NCI-H446 (cell line): ENCODE measurements at regions not wholly inside any gene's neighbourhood (a gene's known extent, or its start where the extent isn't known, plus 50 kb on each side); places are given as distances from the start of the nearest gene placed in this dataset.
"Not testable (repeated sequence)": the region's sequence is repeated elsewhere in the genome, so short reads cannot be mapped to it uniquely, and the experiment has no call there.

Experiments used
- DNase-seq, 2 experiments: peaks; one replicate each; lab custom pipeline; 2025; lab: John Stamatoyannopoulos, UW

DNA sequence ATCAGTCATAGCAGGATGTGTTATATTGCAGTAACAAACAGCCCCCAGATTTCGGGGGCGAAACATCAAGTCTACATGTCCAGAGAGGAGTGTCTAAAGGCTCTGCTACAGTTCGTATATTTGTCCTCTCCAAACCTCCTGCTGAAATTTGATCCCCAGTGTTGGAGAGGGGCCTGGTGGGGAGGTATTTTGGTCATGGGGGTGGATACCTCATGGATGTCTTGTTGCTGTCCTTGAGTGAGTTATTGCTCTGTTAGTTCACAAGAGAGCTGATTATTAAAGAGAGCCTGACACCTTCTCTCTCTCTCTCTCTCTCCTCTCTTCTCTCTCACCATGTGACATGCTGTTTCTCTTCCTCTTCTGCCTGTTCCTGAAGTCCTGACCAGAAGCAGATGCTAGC lies 343.7 kb downstream of the TCERG1L start:
- DNase-seq = no peak

DNA sequence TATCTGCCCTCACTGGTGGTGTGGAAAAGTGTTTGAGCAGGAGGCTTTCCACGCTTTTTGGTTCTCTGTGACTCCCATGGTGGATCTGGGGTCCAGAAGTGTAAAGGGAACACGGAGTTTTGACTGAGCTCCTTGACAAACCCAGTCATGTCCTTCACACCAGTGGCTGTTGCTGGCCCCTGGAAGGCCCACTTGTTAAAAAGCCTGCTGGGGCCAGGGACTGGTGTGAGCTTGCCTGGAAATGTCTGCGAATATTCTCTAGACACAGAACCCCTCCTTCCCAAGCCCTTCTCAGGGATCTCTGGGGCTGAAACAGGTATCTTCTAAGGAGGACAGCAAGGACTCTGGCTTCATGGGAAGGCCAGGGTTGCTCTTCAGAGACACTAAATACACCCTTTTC lies 343.0 kb downstream of the TCERG1L start:
- DNase-seq = no peak

DNA sequence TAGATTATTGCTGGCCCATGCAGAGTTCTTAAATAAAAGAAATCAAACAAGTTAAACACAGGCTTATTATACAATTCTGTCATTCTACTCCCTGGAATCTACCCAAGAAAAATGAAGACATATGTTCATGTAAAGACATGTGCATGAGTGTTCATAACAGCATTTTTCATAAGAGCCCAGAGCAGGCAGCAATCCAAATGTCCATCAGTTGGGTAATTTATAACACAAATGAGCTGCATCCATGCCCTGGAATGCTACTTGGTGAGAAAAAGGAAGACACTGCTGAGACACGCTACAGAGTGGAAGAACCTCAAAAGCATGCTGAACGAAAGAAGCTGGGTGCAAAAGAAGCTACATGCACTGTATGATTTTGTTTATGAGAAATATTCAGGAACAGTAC lies 342.6 kb downstream of the TCERG1L start:
- DNase-seq = no peak

DNA sequence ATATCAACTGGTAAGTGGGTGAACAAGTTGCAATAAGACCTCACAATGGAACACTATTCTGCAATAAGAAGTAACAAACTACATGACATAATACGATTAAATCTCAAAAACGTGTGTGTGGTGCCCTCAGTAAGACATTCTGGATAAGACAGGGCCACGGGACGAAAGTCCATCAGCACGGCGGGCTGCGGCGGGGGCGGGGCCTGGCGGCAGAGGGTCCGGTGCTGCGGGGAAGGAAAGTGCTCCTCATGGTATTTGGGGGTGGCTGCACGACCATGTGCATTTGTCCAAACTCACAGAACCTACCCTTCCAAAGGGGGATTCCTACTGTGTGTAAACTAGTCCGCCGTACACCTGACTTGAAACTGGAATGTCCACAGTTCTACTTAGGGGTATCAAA lies 341.8 kb downstream of the TCERG1L start:
- no peak for DNase-seq

DNA sequence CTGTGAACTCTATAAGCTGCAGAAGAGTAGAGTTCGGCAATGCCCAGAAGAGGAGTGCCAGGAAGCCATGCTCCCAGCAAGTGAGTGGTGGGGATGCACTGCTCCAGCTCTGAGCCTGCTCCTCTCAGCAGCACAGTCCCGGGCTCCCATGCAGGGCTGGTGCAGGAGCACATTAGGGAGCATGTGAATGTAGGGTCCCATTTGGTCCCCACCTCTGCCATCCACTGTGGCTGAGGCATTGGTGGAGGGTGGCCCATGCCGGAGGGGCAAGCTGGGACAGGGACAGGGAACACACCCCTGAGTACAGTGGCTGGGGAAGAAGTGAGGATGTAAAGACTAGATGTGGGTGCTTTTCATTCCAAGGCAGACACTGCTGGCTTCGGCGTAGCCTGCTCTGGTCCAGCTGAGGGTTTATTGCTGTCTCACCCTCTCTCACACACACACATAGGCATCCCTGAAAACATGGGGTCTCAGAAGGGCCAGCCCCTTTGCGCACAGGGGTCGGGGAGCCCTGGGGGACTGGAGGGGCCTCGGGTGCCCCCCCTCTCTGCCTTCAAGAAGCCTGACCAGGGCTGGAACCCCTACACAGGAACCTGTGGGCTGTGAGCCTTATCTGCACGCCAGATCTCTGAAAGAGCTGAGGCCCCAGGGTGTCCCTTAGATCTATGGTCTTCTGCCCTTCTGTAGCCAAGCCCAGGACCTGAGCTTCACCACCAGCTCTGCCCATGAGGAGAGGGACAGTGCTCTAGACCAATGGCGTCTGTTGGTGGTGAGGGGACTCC lies 341.0 kb downstream of the TCERG1L start:
- DNase-seq = no peak

DNA sequence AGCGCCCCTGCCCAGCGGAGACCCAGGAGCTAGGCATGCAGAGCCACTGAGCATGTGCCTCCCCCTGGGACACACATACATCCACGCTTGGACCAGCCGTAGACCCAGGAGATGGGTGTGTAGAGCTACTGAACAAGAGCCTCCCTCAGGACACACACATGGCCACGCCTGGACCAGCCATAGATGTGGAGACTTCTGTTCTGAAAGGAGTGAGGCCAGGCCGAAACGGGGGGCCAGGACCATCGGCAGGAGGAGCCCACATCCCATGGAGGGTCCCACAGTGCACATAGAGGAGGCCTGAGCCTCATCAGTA lies 340.4 kb downstream of the TCERG1L start:
- DNase-seq = no peak

DNA sequence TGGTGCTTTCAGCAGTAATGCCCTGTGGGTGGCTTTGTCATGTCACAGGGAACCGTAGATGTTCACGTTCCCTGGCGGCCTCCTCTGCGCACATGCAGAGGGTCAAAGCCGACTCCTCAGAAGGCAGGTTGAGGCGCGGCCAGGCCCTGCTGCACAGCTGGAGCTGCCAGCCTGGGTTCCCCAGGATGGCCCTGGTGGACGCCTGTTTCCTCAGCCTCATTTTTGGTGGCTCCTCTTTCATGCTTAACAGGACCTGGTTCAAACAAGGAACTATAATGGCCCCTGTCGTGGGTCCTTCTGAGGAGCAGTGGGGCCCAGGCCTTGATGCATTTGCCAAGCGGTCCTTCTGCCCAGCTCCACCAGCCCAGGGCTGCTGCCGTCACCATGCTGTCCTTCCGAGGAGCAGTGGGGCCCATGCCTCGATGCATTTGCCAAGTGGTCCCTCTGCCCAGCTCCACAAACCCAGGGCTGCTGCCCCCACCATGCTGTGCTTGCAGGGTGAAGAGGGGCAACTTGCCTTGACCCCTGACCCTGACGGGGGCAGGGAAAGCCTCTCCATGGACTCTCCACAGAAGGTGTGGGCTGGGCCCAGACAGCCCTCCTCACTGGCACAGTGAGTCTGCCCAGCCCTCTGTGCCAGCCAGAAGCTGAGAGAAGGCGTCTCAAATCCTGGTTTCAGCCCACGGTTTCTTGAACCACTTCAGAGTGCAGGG lies 338.2 kb downstream of the TCERG1L start:
- no peak for DNase-seq

DNA sequence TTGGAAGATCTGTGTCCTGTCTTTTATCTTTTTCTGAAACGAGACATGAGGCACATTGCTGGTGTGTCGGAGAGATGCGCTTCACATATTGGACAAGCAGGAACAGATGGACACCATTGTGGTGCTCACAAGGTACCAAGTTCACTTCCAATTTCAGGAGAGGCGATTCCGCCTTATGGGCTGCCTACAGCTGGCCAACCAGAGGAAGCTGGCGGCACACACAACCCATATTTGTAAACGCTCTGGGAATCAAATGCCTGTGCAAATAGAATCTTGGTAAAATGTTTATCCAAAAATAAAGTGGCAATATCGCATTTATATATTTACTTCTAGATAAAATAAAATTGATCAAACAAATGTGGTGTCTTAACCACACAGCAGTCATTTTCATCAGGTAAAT lies 337.4 kb downstream of the TCERG1L start:
- DNase-seq = no peak

DNA sequence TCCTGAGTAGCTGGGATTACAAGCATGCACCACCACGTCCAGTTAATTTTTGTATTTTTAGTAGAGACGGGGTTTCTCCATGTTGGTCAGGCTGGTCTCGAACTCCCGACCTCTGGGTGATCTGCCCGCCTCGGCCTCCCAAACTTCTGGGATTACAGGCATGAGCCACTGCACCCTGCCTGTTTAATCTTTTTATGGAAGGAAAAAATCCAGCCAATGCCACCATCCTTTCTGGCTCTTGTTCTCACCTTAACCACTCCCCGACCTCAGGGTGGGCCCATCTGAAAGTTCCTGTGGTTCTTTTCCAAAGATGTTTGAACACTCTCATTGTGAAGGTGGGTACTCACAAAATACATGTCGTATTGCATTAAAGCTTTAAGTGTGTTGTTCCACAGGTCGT lies 336.2 kb downstream of the TCERG1L start:
- not testable (repeated sequence) for DNase-seq

DNA sequence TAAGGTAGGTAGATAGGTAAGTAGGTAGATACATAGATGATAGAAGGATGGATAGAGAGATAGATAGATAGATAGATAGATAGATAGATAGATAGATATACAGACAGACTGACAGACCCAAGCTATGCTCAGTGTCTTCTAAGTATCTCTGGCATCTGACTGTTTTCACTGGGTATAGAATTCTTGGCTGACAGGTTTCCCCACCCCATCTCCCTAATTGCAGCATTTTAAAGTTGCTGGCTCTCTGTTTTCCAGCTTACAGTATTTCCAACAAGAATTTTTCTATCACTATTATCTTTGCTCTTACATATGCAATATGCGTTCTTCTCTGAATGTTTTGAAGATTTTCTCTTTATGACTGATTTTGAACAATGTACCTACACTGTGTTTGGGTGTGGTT lies 328.7 kb downstream of the TCERG1L start:
- DNase-seq = no peak

DNA sequence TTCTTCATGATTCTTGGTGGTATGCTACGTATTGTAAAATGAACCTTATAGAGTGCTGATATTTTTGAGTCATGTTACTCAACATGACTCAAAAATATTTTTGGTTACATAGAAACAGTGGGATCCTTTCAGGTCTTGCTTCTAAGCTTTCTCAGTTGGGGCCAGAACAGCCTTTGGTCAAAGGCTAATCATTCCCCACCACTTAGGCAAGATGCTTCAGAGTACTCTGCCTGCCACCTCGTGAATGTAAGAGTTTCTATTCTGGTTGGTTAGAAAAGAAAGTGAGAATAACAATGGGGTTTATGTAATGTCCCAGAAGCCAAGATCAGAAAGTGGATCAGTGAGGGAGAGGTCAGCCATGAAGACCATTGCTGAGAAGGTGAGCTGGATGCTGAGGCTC lies 327.8 kb downstream of the TCERG1L start:
- no peak for DNase-seq

DNA sequence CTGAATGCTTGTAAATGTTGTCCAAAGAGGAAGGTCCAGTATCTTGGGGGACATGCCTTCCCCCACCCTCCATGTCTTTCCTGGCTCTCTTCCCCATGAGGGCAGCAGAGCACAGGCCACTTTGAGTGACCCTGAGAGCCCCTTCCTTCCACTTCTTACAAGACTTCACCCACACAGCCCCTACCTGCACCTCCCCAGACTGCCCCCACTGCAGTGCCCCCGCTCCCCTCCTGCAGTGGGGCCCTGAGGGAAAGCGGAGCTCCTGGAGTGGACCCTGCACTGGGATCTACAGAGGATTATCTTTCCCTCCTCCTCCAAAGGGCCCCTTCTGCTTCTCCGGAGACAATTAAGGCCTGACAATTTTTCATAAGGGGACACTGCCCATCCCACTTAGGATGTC lies 326.8 kb downstream of the TCERG1L start:
- no peak for DNase-seq

DNA sequence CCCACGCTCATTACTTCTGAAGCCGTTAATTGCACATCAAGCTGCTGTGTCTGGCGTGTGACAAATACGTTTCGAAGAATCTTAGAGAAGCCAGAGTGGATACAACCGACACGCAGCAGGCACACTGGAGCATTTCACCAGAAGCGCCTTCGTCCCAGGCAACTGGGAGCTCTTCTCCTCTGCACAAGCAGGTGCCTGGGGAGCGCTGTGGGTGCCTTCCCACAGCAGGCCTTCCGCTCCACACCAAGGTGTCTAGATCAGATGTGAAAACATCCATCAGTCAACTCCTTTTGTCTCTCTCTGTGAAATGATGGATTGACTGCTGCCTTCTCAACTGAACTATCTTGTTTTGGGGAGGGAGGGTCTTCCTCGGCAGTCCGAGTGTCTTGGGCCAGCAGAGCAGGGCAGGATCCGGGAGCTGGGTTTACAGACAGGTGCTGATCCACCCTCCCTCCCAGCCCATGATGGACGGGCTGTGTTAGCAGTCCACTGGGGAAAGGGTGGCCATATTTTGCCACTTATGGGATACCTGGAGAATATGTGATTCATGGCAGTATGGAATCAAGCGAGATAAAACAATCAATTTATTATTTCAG lies 326.3 kb downstream of the TCERG1L start:
- no peak for DNase-seq

DNA sequence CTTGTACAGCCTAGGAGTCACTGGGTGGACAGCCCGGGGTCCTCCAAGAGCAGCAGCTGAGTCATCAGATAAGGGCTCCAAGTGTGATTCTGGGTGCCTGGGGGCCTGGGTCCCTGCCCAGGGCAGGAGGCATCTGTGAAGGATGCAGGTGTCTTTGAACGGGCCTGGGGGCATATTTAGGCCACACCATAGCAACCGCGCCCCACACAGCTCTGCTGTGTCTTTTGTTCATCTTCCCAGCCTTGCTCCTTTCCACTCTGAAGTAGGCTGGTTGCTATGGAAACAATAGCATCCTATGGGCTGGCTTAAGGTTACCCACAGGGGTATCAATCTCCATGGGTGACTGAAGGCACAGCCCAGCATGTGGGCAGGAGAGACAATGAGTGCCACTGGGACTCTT lies 324.7 kb downstream of the TCERG1L start:
- DNase-seq = no peak

DNA sequence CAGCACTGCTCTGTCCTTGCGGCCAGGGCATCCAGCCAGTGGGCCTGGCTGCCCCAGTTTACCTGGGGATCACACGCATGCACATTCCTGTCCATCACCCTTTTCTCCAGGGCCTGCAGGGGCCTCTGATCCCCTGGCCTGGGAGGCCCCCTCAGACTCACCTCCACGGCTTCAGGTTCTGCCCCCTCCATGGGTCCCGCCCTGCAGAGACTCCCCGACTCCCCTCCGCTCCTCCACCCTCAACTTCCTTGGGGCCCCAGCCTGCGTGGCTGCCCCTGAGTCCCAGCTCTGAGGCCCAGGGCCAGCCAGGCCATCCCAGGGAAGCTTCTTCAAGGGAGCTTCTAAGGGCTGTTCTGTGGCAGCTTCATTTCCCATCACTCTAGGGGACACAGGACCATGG lies 324.1 kb downstream of the TCERG1L start:
- DNase-seq = no peak

DNA sequence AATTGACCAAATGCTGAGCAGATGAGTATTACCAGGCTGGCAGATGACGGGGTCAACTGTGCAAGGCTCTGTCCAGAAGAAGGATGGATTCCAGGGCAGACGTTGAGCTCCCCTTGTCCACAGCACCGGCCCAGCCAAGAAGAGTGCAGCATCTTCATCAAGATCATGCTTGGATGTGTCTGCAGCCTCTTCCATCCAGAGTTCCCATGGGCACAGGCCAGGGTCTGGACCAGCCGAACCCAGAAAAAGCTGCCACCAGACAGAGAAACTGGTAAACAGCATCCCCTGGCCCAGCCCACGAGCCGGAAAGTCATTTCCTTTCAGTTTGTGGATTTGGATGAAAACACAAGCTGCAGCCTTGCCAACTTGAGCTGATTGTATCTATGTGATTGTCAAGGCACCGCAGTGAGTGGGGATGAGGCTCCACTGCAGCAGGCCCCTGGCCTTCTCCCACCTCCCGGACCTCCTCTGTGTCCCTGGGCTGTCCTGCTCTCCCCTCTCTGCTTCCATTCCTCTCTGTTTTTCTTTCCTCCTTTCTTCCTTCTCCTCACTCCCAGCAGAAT lies 321.8 kb downstream of the TCERG1L start:
- no peak for DNase-seq

DNA sequence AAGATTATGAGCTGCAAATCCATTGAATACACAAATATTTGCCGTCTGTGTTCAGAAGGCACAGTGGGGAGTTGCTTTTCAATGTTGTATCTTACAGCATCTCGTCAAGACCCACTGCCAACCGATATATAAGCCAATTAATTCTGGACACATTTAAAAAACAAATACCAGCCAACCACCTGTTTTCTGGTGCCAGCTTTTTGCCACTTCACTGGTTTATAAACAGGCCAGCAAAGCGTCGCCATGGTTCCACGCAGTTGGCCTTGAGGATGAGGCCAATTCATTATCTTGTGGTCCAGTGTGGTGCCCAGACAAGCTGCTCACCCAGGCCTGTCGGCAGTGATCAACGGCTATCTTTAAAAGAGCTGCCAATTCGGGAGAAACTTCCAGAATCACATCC lies 321.0 kb downstream of the TCERG1L start:
- DNase-seq = no peak

DNA sequence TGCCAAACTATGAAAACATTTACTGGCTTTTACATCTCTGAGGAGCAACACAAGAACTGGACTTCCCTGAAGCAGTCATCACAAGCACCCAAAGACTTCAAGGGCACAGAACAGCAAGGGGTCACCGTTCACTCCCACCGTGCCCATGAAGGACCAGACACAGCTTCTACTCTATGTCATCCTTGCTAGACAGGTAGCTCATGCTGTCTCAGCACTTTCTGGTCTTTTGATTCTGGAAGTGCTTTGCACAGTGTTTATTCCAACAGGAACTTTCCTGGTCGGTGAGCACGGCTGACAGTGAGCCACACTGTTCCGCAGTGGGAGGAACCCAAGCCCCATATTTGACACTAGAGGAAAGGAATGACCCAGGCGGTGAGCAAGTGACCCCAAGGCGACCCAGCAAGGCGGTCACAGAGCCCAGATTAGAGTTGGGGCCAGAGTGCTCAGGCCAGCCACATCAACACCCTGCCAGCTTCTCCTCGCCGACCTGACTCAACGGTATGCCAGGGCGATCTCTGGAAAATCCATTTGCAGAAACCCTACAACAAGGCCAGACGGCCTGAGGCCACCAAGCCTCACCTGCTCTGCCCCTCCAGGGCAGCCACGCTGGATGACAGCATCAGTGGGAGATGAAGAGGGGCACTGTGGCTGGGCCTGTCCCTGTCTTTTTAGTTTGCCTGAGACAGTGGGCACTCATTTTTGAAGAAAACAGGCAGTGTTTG lies 318.6 kb downstream of the TCERG1L start:
- DNase-seq = no peak

DNA sequence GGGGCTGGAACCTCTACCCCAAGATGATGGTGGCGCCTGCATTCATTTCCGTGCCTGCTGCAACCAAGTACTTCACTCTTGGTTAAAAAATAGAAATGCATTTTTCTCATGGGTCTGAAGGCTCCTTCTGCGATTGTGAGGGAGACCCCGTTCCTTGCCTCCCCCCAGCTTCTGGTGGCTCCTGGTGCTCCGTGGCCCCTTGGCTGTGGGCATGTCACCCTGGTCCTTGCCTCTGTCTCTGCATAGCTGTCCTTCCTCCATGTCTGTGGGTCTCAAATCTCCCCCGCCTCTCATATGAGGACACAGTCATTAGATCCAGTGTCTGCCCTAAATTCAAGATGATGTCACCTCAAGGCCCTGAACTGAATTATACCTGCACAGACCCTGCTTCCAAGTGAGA lies 317.9 kb downstream of the TCERG1L start:
- DNase-seq = no peak

DNA sequence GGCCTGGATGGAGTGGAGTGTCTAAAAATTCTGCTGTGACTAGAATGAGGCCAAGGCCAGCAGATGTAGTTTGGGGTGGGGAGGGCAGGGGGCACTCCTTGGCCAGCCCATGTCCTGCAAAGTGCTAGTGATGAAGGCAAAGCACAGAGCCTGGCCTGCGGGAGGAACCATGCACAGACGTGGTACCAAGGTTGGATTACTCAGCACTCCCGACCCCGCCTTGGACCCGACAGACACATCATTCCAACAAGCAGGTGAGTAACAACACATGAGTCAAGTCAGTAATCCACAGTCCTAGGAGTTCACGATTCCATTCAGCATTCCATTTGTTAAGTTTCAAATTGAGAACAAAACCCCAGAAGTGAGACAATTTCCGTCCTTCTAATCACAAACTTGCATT lies 317.3 kb downstream of the TCERG1L start:
- no peak for DNase-seq

DNA sequence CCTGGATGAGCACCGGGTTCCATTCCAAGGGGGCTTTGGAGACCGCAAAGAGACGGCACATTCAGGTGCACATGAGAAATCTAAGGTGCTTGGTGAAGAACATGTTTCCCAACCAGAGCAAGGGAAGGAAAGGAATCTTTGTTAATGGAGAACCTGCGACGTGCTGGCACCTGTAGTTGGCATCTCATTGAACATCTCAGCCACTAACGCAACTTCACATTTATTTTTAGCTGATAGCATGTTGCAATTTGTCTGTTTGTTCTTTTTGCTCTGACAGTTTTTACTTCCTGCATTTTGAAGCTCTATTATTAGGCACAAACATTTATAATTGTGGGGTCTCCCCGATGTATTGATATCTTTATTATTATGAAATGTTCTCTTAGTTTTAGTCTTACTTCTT lies 316.7 kb downstream of the TCERG1L start:
- DNase-seq = no peak

DNA sequence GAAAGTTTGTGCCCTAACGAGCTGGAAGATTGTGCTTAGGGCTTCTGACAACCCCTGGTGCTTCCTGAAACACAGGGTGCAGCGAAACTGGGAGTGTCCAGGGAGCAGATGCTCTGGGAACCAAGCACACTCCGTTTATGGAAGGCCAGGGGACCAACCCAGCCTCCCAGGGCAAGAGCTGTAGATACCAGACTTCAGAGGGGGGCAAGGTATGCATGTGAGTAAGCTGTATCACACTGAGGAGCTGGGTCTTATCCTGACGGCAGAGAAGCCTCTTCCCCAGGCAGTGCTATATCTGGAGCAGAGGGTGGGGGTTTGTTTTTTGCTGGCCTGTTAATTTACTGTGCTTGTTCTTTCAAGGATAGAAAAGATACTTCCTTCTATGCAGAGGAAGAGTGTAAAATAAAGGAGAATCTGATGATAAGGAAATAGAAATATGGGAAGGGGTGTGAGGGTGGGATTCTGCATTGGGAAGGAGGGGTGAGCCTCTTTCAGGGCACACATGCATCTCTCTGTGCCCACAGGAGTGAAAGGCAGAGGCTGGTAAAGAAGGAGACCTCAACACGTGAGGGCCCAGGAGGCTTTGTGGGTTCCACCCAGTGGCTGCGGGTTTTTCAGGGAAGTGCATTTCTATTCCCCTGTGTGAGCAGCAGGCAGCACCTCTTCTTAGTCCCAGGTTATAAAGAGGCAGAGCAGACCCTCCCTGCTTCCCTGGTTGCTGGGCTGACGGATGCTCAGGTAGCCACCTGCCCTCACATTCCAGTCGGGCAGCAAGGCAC lies 314.1 kb downstream of the TCERG1L start:
- DNase-seq = no peak
